BJ (cell line): ENCODE measurements at regions not wholly inside any gene's neighbourhood (a gene's known extent, or its start where the extent isn't known, plus 50 kb on each side); places are given as distances from the start of the nearest gene placed in this dataset.

Experiments
- CTCF ChIA-PET: fragments of 350-600 bp; formaldehyde crosslinking; extraction: SDS; loops from one replicate; lab custom pipeline; 2021; ENCODE audit warnings: antibody characterized with exemption, inconsistent platforms; lab: Yijun Ruan, JAX
- POLR2A ChIA-PET: fragments of 300-600 bp; sonication (Branson Sonifier 250); formaldehyde crosslinking; extraction: SDS; loops from one replicate; lab custom pipeline; 2021; ENCODE audit warnings: antibody characterized with exemption; lab: Charles Lee
- DNase-seq: peaks from one replicate; pipeline ENCODE4 v3.0.0-alpha.2; 2011; ENCODE audit warnings: low read depth
- H3K27me3 ChIP-seq: 2 replicates; pipeline ENCODE4 v1.6.0; 2011; ENCODE audit warnings: low read length; ENCODE audit not compliant: control insufficient read depth, insufficient read depth
- H3K36me3 ChIP-seq: 2 replicates; pipeline ENCODE4 v1.5.1; 2011; ENCODE audit warnings: low read length; ENCODE audit not compliant: control insufficient read depth, insufficient read depth
- H3K4me3 ChIP-seq: 2 replicates; pipeline ENCODE4 v1.5.1; 2011; ENCODE audit warnings: low read depth, mild to moderate bottlenecking, control low read depth, low read length
- CTCF ChIP-seq: IDR thresholded peaks from 2 replicates; pipeline ENCODE4 v1.5.1; 2011; ENCODE audit warnings: low read depth, mild to moderate bottlenecking, control low read depth, inconsistent platforms, low read length, moderate library complexity; ENCODE audit not compliant: insufficient read depth

- ChIA-PET CTCF (interaction anchor here (1.3 kb wide), 1 partner anchor 22 kb away, joined by 4 read pairs; no protein-coding TSS in a partner anchor), POLR2A (no interaction called here)
- no peaks in the 10 kb centered on the region for H3K27me3 ChIP-seq
- DNase-seq: no peak
- no peaks in the 10 kb centered on the region for H3K36me3 ChIP-seq
- no peak overlapping the region for H3K4me3 ChIP-seq
- no peak for TF ChIP-seq CTCF
Measured at GRCh38 chr20:52289956-52290565, 98.5 kb upstream of the ZFP64 start.

- H3K4me3 ChIP-seq: no peak overlapping the region
- no peak for TF ChIP-seq CTCF
- H3K27me3 ChIP-seq: no peaks in the 10 kb centered on the region
- DNase-seq: no peak
- ChIA-PET POLR2A (no interaction called here), CTCF (interaction anchor here (0.6 to 1.3 kb wide), 2 partner anchors 14 to 130 kb away, joined by 3 to 4 read pairs; no protein-coding TSS in a partner anchor)
- no peaks in the 10 kb centered on the region for H3K36me3 ChIP-seq
Measured at GRCh38 chr20:52280407-52280806, 88.8 kb upstream of the ZFP64 start.

GRCh38 chr20:52279706-52280105 is 88.1 kb upstream of the ZFP64 start:
- no peak overlapping the region for H3K4me3 ChIP-seq
- POLR2A ChIA-PET: no interaction called here
- H3K36me3 ChIP-seq: no peaks in the 10 kb centered on the region
- H3K27me3 ChIP-seq: no peaks in the 10 kb centered on the region
- CTCF ChIA-PET: no interaction called here
- DNase-seq: no peak
- TF ChIP-seq CTCF: no peak

- CTCF ChIA-PET: interaction anchor here (0.7 kb wide), 1 partner anchor 1217 kb away, joined by 3 read pairs; no protein-coding TSS in a partner anchor
- DNase-seq: no peak
- no peak overlapping the region for H3K4me3 ChIP-seq
Measured at GRCh38 chr20:52275181-52275691, 83.7 kb upstream of the ZFP64 start.

More at GRCh38 chr20:52275181-52275691, 83.7 kb upstream of the ZFP64 start:
- no peaks in the 10 kb centered on the region for H3K36me3 ChIP-seq
- TF ChIP-seq CTCF: no peak
- no peaks in the 10 kb centered on the region for H3K27me3 ChIP-seq
- POLR2A ChIA-PET: no interaction called here
